GM21447 (cell line): ENCODE measurements at regions not wholly inside any gene's neighbourhood (a gene's known extent, or its start where the extent isn't known, plus 50 kb on each side); places are given as distances from the start of the nearest gene placed in this dataset.

ENCODE experiments used
- ATAC-seq: cut with Tn5 transposase; IDR thresholded peaks from one replicate; pipeline ENCODE4 v1.9.1; 2021; ENCODE audit not compliant: unreplicated experiment

DNA sequence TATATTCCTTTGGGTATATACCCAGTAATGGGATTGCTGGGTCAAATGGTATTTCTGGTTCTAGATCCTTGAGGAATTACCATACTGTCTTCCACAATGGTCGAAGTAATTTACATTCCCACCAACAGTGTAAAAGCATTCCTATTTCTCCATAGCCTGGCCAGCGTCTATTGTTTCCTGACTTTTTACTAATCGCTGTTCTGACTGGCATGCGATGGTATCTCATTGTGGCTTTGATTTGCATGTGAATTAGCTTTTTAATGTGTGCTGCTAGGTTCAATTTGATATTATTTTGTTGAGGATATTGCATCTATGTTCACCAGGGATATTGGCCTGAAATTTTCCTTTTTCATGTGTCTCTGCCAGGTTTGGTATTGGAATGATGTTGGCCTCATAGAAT is 67.4 kb upstream of the VRK2 start:
- no peak for ATAC-seq

DNA sequence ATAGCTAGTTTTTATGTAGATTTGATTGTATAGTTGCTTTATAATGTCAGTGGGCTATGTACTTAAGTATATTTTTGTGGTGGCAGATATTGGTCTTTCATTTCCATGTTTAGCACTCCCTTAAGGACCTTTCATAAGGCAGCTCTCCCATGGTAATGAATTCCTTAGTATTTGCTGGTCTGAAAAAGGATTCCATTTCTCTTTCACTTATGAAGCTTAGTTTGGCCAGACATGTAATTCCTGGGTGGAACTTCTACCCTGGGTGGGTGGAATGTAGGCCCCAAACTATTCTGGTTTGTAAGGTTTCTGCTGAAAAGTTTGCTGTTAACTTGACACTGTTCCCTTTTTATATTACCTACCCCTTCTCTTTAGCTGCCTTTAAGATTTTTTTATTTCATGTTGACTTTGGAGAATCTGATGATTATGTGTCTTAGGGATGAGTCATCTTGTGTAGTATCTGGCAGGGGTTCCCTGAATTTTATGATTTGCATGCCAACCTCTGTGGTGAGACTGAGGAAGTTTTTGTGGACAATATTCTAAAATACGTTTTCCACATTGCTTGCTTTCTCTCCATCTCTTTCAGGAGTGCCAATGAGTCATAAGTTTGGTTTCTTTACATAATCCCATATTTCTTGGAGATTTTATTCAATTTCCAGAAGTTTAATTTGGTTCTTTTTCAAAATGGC is 65.4 kb upstream of the VRK2 start:
- ATAC-seq = no peak

DNA sequence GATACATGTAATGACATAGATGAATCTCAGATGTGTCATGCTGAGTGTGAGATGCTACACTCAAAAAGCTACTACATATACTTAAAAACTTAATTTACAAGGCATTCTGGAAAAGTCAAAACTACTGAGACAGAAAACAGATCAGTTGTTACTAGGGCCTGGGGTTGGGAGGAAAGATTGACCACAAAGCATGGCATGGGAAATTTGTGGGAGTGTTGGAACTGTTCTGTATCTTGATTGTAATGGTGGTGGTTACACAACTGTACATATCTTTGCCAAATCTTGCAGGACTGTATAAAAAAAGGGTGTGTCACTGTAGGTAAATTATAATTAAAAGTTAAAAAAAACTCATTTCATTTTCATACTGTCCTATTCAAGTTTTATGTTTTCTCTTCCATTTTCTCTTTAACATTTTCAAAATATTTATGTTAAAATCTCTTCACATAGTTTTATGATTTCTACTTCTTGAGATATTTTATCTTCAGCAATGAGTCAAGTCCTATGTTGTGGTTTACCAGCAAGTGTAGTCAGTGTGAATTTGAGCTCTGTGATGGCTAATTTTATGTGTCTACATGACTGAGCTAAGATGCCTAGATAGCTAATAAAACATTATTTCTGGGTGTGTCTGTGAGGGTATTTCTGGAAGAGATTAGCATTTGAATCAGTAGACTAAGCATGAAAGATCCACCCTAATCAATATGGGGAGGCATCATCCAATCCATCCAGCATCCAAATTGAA is 58.6 kb upstream of the VRK2 start:
- ATAC-seq = no peak

DNA sequence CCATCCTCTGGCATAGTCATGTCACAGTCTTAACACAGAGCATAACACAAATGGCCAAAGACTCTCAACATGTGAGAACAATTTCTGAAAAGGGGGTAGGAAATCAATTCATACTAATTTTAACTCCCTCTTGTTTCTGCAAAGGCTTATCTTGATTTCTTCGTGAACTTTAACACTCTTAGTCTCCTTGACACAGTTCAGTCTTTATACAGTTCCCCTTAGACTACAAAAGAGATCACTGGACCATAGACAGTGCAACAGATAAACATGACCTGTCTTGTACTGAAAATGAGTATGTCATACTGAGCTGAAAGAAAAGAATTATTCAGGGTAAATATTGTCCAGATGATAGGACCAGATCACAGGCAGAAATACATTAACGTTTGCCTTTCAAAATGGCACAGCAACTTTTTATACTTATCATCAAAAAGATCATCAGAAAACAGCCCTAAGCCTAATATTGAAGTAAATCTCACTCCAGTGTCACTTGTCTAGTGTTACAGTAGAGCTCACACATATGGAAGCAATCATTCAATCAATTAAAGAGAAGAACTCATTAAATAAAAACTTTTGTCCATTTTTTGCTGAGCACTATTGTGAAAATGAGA is 56.4 kb upstream of the VRK2 start:
- no peak for ATAC-seq
